GM21515 (cell line): ENCODE measurements at regions not wholly inside any gene's neighbourhood (a gene's known extent, or its start where the extent isn't known, plus 50 kb on each side); places are given as distances from the start of the nearest gene placed in this dataset.
"Not testable (repeated sequence)": the region's sequence is repeated elsewhere in the genome, so short reads cannot be mapped to it uniquely, and the experiment has no call there.

Experiments
- ATAC-seq: cut with Tn5 transposase; IDR thresholded peaks from one replicate; pipeline ENCODE4 v1.9.1; 2021; ENCODE audit not compliant: unreplicated experiment

DNA sequence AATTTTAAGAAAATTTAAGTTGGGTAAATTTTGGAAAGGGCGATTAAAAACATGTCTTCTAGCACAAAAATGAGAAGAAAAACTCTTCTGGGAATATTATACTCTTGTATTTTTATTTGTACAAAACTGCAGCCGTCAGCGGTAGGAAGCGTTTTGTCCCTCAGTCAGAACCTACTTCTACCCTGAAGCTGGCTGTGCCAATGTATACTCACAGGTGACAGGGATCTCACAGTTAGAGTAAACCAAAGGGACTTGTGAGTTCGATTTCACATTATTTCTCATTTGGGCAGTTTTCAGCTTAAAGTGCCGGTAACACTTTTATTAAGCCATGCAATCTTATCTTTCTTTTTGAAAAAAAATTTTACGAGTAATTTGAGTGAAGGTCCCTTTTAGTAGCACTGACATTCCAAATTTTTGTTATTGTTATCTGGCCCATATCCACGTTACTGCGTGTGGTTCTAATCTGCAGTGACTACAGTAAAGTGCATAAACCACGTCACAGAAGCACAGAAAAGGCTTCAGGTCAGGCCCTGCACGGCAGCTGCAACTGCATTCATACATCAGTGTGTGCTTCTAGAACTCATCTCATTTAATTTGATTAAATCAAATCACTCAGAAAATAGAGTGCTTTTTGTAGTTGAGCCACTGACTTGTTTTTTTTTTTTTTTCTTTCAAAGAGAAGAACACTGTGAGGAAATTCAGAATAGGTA, 387.3 kb downstream of the LIG4 start:
- ATAC-seq, result no peak

DNA sequence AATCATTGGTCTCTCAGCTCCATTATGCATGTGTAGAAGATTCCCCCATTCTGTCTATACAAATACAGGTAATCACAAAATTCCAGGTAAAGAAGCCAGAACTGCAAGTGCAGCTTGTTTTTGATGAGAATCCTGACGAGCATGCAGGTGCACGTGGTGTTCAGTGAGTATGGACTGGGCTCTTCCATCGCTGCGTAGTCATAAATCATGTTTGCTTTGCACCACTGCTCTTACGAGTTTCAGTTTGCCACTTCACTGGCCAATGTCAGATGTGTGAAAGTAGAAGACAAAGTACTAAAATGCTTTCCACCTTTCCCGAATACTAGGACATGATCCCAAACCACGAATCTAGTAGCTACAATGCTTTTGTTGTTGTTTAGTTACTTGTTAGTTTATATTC, 390.7 kb downstream of the LIG4 start:
- no peak for ATAC-seq

- no peak for ATAC-seq
These were observed 393.3 kb downstream of the LIG4 start for GRCh38 chr13:107822006-107822405.

DNA sequence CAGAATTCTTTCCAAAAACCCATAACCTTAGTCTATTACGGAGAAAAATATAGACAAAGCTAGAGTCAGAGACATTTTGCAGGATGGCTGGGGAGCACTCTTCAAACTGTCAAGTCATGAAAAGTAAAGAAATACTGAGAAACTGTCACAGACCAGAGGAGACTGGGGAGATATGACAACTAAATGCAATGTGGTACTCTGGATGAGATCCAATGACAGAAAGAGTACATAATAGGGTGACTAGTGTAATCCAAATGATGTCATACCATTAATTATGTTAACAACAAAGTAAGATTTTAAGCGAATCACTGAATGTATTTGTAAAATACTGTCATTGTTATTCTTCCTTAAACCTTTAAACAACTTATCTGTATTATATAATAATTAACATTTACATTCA, 393.8 kb downstream of the LIG4 start:
- no peak for ATAC-seq

GRCh38 chr13:107819071-107819470, 396.3 kb downstream of the LIG4 start:
- no peak for ATAC-seq

GRCh38 chr13:107817647-107818287, 397.6 kb downstream of the LIG4 start:
- ATAC-seq, result no peak

- ATAC-seq, result no peak
These were observed 403.3 kb downstream of the LIG4 start for GRCh38 chr13:107812014-107812412.

- no peak for ATAC-seq
These were observed 403.9 kb downstream of the LIG4 start for GRCh38 chr13:107811233-107812013.

DNA sequence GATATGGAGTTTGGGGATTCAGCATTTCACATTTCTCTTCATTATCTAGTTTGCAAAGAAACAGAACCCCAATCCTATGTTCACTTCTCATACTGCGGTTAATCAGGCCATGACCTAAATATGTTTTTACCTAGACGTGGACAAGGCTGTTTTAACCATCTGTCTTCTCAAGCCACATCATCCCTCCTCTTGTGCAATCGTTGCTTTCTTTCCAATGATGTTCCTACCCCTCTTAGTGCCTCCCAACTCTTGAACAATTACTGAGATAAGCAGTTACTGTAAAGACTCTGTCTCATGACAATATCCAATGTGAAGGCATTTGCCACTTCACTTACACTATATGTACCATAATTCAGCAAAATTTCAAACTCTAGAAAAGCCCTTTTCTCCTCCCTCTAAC, 406.2 kb downstream of the LIG4 start:
- no peak for ATAC-seq

GRCh38 chr13:107808389-107808788, 406.9 kb downstream of the LIG4 start:
- ATAC-seq, result no peak

DNA sequence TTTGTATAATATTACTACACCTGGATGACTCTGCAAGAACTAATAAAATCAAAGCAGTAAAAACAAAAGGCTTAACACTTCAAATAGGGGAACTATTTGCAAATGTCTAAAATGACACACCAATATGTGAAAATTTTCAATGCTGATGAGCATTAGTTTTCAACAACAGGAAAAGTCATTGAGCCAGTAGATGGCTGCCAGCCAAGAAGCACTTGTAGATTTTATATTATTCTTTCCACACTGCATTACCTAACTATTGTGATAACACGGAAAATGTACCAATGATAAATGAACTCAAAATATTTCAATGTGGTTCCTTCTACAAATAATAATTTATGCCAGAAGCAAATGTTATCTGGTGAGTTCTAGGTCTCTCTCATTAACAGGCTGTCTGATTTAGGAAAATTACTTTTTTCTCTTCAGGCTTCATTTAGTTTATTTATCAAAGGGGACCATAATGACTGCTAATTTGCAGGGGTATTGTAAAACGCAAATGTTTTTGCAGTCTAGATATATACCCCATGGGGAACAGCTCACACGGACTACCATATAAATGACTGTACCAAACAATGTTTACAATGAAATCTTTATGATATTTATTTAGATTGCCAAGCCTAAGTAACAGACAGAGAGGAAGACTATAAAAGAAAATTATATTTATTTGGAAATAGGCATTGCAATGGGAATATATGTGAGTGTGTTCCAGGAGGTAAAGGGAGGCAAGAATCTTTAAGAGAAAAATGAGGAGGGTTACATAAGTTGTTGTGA, 407.8 kb downstream of the LIG4 start:
- no peak for ATAC-seq

GRCh38 chr13:107806726-107807125, 408.6 kb downstream of the LIG4 start:
- ATAC-seq, result no peak

- ATAC-seq, result no peak
These were observed 411.4 kb downstream of the LIG4 start for GRCh38 chr13:107803822-107804495.

- no peak for ATAC-seq
These were observed 413.7 kb downstream of the LIG4 start for GRCh38 chr13:107801621-107802020.

DNA sequence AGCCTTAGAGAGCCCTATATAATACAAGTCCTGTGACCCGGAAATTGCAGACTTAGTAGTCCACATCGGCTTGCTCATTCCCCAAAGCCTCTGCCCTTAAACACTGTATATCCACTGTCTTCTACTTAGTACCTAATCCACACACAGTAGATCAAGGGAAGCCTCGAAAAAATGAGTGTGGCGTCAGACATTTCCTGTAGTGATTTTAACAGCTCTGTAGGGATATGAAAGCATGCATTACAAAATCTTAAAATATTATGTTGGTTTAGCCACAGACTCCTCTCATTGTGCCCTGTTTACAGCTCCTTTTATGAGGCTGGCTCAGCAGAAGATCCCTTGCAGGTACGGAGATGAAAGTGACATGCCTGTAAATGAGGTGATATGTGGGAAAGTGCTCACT, 416.3 kb downstream of the LIG4 start:
- no peak for ATAC-seq

GRCh38 chr13:107790397-107790796, 424.9 kb downstream of the LIG4 start:
- no peak for ATAC-seq

GRCh38 chr13:107788464-107789165, 426.7 kb downstream of the LIG4 start:
- no peak for ATAC-seq

DNA sequence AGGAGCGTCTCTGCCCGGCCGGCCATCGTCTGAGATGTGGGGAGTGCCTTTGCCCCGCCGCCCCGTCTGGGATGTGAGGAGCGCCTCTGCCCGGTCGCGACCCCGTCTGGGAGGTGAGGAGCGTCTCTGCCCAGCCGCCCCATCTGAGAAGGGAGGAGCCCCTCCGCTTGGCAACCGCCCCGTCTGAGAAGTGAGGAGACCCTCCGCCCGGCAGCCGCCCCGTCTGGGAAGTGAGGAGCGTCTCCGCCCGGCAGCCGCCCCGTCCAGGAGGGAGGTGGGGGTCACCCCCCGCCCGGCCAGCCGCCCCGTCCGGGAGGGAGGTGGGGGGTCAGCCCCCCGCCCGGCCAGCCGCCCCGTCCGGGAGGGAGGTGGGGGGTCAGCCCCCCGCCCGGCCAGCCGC, 432.7 kb downstream of the LIG4 start:
- not testable (repeated sequence) for ATAC-seq

DNA sequence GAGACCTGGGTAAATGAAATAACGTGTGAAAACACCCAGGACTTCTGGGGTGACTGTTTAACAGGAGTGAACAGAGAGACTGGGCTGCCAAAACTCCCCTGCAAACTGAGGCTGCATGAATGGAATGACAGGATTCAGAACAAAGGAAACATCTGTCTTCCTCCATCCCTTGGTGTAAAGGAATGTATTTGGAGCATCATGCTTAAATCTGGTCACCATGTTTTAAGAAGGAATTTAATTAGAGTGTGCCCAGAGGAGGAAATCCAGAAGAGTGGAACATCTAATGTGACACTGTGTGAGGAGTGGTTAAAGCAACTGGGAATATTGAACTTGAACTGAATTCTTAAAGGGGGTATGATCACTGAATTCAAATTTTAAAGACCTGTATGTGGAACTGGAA, 437.2 kb downstream of the LIG4 start:
- no peak for ATAC-seq

DNA sequence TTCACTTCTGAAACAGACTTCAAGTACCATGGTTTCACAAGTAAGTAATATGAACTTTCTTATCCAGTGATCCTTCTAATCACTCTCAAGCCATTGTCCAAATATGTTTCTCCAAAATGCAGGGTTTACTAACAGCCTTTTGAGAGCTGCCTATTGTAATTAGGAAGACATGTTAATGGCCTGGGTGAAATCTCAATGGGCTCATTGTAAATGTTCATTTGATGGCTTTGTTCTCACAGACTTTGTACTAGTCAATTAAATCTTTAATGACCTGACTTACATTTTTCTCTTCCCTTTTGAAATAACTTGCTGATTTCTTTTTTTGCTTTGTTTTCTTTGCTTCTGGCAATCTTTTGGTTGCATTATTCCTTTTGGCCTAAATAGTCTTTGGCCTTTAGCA, 444.8 kb downstream of the LIG4 start:
- ATAC-seq, result no peak
